ENCODE measurements at regions not wholly inside any gene's neighbourhood (a gene's known extent, or its start where the extent isn't known, plus 50 kb on each side); places are given as distances from the start of the nearest gene placed in this dataset.

GRCh38 chr6:90409700-90410099, 113.1 kb upstream of the BACH2 start:
- ATAC-seq (replicated peaks): no peak
- no peak overlapping the region for H3K4me3 Mint-ChIP-seq
- H3K27me3 Mint-ChIP-seq: peaks cover 0 to 6% of the 10 kb centered on the region in 2 donors
- DNase-seq: no peak
- peaks cover 35 to 60% of the 10 kb centered on the region in 2 donors for H3K4me1 Mint-ChIP-seq (ENCODE audit: low read depth in 2 of 2)
- peaks cover 0 to 2% of the 10 kb centered on the region in 2 donors for H3K9me3 Mint-ChIP-seq
- H3K36me3 Mint-ChIP-seq (ENCODE audit: insufficient read depth): peaks cover 19% of the 10 kb centered on the region
- peak overlapping the region in 1 of 2 donors; percentile 4 for H3K27ac Mint-ChIP-seq

- peaks cover 40 to 60% of the 10 kb centered on the region in 2 donors for H3K4me1 Mint-ChIP-seq (ENCODE audit: low read depth in 2 of 2)
- ATAC-seq (replicated peaks) (no peak), DNase-seq (no peak)
- H3K27me3 Mint-ChIP-seq: no peaks in the 10 kb centered on the region
- peak overlapping the region in 1 of 2 donors; percentile 25 for H3K4me3 Mint-ChIP-seq
- H3K36me3 Mint-ChIP-seq (ENCODE audit: insufficient read depth): peaks cover 7% of the 10 kb centered on the region
- H3K9me3 Mint-ChIP-seq: no peaks in the 10 kb centered on the region
- H3K27ac Mint-ChIP-seq: peak overlapping the region; percentile 47 to 94
Measured at GRCh38 chr6:90406957-90407356, 110.3 kb upstream of the BACH2 start.

DNA sequence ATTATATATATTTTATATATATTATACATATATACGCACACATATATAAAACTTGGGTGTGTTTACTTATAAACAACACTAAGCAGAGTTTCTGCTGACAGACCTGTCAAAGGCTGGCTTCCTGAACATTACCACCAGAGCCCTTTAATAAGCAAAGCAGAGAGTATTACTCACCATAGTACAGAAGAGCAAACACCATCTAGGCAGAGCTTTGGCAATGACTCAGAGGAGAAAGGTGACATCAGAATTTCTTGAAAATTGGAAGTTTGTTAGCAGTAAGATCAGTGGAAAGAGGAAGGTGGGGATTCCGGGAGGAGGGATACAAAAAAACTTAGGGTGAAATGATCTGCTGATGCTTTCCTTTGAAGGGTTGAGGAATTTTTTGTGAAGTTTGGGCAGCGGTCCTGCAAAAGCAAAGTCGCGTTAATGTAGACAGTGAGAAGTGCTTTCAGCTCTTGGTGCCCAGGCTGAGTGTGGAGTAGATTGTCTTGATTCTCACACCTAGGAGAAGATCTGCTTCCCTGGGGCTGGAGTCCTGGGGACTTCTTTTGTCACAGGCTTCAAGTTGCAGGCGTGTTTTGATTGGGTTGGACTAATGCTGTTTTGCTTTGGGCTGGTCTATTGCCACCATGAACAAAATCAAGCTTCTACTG, 109.6 kb upstream of the BACH2 start:
- Mint-ChIP-seq H3K4me3 (peak overlapping the region; percentile 1 to 53), H3K36me3 (ENCODE audit: insufficient read depth) (peaks cover 7% of the 10 kb centered on the region), H3K27me3 (no peaks in the 10 kb centered on the region), H3K4me1 (ENCODE audit: low read depth in 2 of 2) (peaks cover 41 to 64% of the 10 kb centered on the region in 2 donors), H3K9me3 (no peaks in the 10 kb centered on the region), H3K27ac (peak overlapping the region; percentile 47 to 94)
- ATAC-seq (replicated peaks) (peak; percentile 67), DNase-seq (no peak)

DNA sequence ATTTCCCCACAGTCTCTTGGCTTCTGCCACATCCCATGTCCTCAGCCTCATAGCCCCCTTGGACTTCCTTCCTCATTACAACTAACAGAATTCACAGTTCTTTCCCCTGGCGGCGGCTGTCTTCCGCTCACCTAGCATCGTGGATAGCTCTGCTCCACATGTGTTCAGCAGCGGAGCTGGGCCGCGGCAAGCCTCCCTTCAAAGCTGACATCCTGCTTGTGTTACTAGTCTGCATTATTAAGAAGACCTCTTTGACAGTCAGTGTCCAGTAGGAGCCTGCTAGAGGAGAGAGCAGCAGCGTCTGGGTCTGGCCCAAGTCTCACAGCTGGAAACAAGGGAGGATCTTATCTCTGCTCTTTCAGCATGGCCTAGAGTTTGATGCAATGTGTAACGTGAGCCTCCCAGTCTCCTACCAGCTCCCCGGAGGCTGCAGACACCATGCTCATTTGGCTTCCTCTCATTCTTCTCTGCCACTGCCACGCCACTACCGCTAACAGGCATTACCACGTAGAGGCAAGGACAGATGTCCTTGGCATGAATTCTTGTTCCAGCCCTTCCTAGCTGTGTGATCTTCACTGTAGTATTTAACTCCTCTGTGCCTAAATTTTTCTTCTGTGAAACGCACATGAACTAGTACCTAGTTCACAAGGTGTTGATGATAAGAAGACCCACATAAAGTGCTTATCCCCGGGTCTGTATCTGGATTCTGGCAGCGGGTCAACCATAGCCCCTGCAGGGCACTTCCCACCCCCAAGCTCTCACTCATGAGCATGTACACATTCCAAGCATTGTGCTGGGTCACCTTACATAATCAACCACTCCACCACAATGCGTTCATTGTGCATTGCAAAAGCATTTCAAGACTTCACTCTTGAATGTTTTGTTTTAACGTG, 107.1 kb upstream of the BACH2 start:
- no peak for ATAC-seq (replicated peaks)
- Mint-ChIP-seq H3K4me3 (peak overlapping the region; percentile 60 to 73), H3K4me1 (ENCODE audit: low read depth in 2 of 2) (peaks cover 54 to 66% of the 10 kb centered on the region in 2 donors), H3K36me3 (ENCODE audit: insufficient read depth) (peaks cover 5% of the 10 kb centered on the region), H3K9me3 (no peaks in the 10 kb centered on the region), H3K27ac (peak overlapping the region; percentile 95 to 97), H3K27me3 (no peaks in the 10 kb centered on the region)
- no peak for DNase-seq

DNA sequence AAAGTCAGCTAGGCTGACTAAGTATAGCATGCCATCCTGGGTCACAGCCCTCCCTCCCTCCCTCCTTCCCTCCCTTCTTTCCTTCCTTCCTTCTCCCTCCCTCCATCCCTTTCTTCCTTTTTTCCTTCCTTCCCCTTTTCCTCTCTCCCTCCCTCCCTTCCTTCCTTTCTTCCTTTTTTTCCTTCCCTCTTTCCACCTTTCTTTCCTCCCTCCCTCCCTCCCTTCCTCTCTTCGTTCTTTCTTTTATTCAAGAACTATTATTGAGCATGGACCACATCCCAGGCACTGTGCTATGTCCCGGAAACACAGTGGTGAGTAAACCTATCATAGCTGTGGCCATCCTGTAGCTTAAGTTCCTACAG, 106.2 kb upstream of the BACH2 start:
- ATAC-seq (replicated peaks): no peak
- DNase-seq: no peak
- H3K4me1 Mint-ChIP-seq (ENCODE audit: low read depth in 2 of 2): peaks cover 63 to 74% of the 10 kb centered on the region in 2 donors
- H3K36me3 Mint-ChIP-seq (ENCODE audit: insufficient read depth): peaks cover 5% of the 10 kb centered on the region
- no peaks in the 10 kb centered on the region for H3K9me3 Mint-ChIP-seq
- H3K4me3 Mint-ChIP-seq: peak overlapping the region; percentile 60 to 73
- peak overlapping the region; percentile 95 to 97 for H3K27ac Mint-ChIP-seq
- no peaks in the 10 kb centered on the region for H3K27me3 Mint-ChIP-seq

DNA sequence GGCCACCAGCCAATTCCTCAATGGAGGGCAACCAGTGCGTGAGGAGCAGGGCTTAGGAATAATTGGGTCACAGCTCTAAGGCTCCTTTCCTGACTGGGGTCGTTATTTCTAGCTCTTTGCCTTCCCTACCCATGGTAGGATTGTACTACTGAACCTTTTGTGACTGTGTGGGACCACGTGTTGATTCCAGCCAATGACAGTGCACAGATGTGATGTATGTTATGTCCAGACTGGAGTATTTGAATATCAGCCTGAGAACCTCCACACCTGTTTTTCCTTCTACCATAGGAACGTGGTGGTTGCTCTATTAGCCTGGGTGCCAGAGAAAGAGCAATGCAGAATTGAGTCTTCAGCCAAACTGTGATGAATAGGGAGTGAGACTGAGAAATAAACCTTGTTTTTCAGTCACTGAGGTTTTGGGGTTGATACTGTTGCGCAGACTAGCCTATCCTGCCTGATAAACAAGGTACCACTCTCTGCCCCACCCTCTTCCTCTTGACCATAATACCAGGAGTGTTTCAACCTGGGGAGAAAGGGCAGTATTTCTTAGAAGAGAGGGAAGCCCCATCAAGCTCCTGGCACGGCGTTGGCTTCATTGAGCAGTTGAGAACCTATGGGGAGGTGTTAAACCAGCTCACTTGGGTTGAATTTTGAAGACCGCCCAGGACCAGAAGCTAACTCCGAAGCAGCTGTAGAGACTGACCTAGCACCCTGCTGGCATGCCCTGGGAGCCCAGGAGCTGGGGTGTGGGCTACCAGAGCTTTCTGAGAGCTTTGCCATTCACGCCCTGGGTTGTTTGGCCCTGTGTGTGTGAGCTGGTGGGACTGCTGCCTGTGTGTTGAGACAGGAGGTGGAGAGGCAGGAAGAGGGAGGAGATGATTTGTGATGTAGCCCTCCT, 105.5 kb upstream of the BACH2 start:
- H3K36me3 Mint-ChIP-seq (ENCODE audit: insufficient read depth): peaks cover 5% of the 10 kb centered on the region
- H3K27me3 Mint-ChIP-seq: no peaks in the 10 kb centered on the region
- H3K27ac Mint-ChIP-seq: peak overlapping the region; percentile 95 to 97
- peak overlapping the region; percentile 60 to 73 for H3K4me3 Mint-ChIP-seq
- DNase-seq: peak; percentile 33 to 59 (median 38)
- peak; percentile 38 for ATAC-seq (replicated peaks)
- no peaks in the 10 kb centered on the region for H3K9me3 Mint-ChIP-seq
- peaks cover 68 to 74% of the 10 kb centered on the region in 2 donors for H3K4me1 Mint-ChIP-seq (ENCODE audit: low read depth in 2 of 2)

DNA sequence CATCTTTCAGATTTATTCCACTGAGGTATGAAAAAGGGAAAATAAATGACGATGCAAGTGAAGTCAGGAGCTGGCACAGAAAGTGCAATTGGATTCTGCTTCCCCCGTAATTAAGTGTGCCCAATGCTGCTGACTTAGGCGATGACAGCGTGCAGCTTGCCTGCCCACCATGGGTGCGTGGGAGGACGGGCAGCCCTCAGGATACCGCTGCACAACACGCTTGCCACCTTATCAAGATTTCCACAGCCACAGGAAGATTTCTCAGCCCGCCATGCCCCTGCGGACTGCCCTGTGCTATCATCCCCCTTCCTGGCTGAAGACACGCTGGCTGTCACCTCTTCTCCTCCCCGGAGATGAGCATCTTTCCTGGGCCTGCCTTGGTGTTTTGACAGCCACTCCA, 103.3 kb upstream of the BACH2 start:
- Mint-ChIP-seq H3K4me3 (peak overlapping the region in 1 of 2 donors; percentile 55), H3K27ac (peak overlapping the region; percentile 66 to 97)
- DNase-seq: no peak

GRCh38 chr6:90397929-90398674, 101.5 kb upstream of the BACH2 start:
- H3K27me3 Mint-ChIP-seq: no peaks in the 10 kb centered on the region
- H3K4me1 Mint-ChIP-seq (ENCODE audit: low read depth in 2 of 2): peaks cover 57 to 61% of the 10 kb centered on the region in 2 donors
- H3K4me3 Mint-ChIP-seq: peak overlapping the region; percentile 57 to 60
- ATAC-seq (replicated peaks) (peak; percentile 87), DNase-seq (peak; percentile 79 to 81 (median 81))
- H3K27ac Mint-ChIP-seq: peak overlapping the region; percentile 94 to 97
- H3K36me3 Mint-ChIP-seq (ENCODE audit: insufficient read depth): peaks cover 5% of the 10 kb centered on the region
- H3K9me3 Mint-ChIP-seq: no peaks in the 10 kb centered on the region

More for the DNA sequence above, 103.3 kb upstream of the BACH2 start:
- H3K4me1 Mint-ChIP-seq (ENCODE audit: low read depth in 2 of 2): peaks cover 62 to 64% of the 10 kb centered on the region in 2 donors
- ATAC-seq (replicated peaks): no peak
- H3K36me3 Mint-ChIP-seq (ENCODE audit: insufficient read depth): peaks cover 5% of the 10 kb centered on the region
- no peaks in the 10 kb centered on the region for H3K27me3 Mint-ChIP-seq
- H3K9me3 Mint-ChIP-seq: no peaks in the 10 kb centered on the region

GRCh38 chr6:90397047-90397446, 100.4 kb upstream of the BACH2 start:
- peaks cover 50 to 55% of the 10 kb centered on the region in 2 donors for H3K4me1 Mint-ChIP-seq (ENCODE audit: low read depth in 2 of 2)
- H3K27me3 Mint-ChIP-seq: no peaks in the 10 kb centered on the region
- no peaks in the 10 kb centered on the region for H3K9me3 Mint-ChIP-seq
- peak overlapping the region; percentile 94 to 97 for H3K27ac Mint-ChIP-seq
- ATAC-seq (replicated peaks): no peak
- DNase-seq: no peak
- H3K36me3 Mint-ChIP-seq (ENCODE audit: insufficient read depth): no peaks in the 10 kb centered on the region
- peak overlapping the region; percentile 57 to 60 for H3K4me3 Mint-ChIP-seq

DNA sequence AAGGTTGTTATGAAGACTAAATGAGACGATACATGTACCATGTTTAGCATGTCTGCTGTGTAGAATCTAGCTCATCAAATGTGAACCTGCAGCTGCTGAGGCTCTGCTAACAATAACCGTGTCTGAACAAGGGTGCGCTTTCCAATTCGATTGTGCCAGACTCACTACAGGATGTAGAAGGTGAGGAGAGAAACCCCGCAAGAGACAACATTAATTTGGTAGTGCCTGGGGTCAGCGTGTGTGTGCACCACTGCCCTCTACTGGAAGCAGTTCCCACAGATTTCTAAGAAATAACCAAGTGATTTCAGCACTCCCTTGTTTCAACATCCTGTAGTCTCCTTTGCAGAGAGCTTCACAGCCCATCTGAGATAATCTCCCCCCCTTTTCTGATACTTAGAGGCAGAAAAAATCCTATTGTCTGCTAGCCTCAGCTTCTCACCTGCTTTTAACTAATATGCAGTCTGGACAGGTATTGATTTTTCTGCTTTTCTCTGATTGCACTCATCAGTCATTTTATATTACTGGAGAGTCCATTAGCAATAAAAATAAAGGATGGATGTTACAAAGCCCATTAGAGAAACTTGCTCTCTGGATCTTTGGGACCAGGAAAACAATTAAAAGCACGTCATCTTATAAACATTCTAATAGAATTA, 96.7 kb upstream of the BACH2 start:
- H3K36me3 Mint-ChIP-seq (ENCODE audit: insufficient read depth): no peaks in the 10 kb centered on the region
- ATAC-seq (replicated peaks): peak; percentile 47
- H3K4me3 Mint-ChIP-seq: no peak overlapping the region
- peak overlapping the region in 1 of 2 donors; percentile 89 for H3K27ac Mint-ChIP-seq
- H3K9me3 Mint-ChIP-seq: no peaks in the 10 kb centered on the region
- H3K4me1 Mint-ChIP-seq (ENCODE audit: low read depth in 2 of 2): peaks cover 25 to 27% of the 10 kb centered on the region in 2 donors
- H3K27me3 Mint-ChIP-seq: no peaks in the 10 kb centered on the region
- DNase-seq: peak; percentile 69 to 79 (median 72)

- Mint-ChIP-seq H3K9me3 (no peaks in the 10 kb centered on the region), H3K27ac (no peak overlapping the region), H3K36me3 (ENCODE audit: insufficient read depth) (no peaks in the 10 kb centered on the region), H3K4me3 (no peak overlapping the region), H3K4me1 (ENCODE audit: low read depth in 2 of 2) (peaks cover 10% of the 10 kb centered on the region in 2 donors), H3K27me3 (peaks cover 12 to 21% of the 10 kb centered on the region in 2 donors)
- ATAC-seq (replicated peaks): no peak
- no peak for DNase-seq
Measured at GRCh38 chr6:90390379-90390778, 93.7 kb upstream of the BACH2 start.

DNA sequence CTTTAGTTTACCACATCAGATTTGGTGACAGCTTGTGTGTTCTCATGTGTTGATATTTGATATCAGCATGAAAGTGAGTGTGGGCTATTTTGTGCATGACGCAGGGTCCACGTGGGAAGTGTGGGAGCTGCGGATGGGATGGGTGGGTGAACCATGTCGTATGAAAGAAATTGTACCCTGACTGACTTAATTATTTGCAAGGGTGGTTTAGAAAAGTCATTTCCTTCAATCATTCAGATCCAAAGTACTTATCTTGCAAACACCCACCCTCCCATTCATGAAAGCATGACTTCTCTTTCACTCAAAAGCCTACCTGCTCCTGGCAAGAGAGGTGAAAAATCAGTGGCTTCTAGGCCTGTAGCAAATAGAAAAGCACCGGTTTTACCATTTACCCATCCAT, 91.8 kb upstream of the BACH2 start:
- DNase-seq: no peak
- Mint-ChIP-seq H3K4me1 (ENCODE audit: low read depth in 2 of 2) (peaks cover 7 to 9% of the 10 kb centered on the region in 2 donors), H3K9me3 (no peaks in the 10 kb centered on the region), H3K4me3 (no peak overlapping the region), H3K27me3 (peaks cover 12 to 21% of the 10 kb centered on the region in 2 donors), H3K36me3 (ENCODE audit: insufficient read depth) (no peaks in the 10 kb centered on the region), H3K27ac (peak overlapping the region in 1 of 2 donors; percentile 11)
- no peak for ATAC-seq (replicated peaks)
